A549 (cell line): ENCODE measurements at regions not wholly inside any gene's neighbourhood (a gene's known extent, or its start where the extent isn't known, plus 50 kb on each side); places are given as distances from the start of the nearest gene placed in this dataset.

Experiments
- CBX8 ChIP-seq: fragments of 200-600 bp; sonication (generic); IDR thresholded peaks from 2 replicates; pipeline ENCODE4 v1.6.1; 2016
- CTCF ChIP-seq: fragments of >200 bp; sonication (Bioruptor Twin); formaldehyde crosslinking; IDR thresholded peaks from 3 replicates; pipeline ENCODE4 v1.5.1; 2016
- EHMT2 ChIP-seq: fragments of 200-600 bp; sonication (generic); IDR thresholded peaks from 2 replicates; pipeline ENCODE4 v1.6.1; 2016; ENCODE audit warnings: antibody characterized with exemption, low read depth, mild to moderate bottlenecking, moderate library complexity
- NFE2L2 ChIP-seq: fragments of 150-350 bp; conservative IDR thresholded peaks from 2 replicates; pipeline ENCODE4 v1.6.1; 2014; ENCODE audit warnings: low read length
- POLR2A ChIP-seq: IDR thresholded peaks from 2 replicates; pipeline ENCODE4 v1.6.1; 2012; ENCODE audit warnings: mild to moderate bottlenecking, low read length
- RCOR1 ChIP-seq: fragments of 150-350 bp; IDR thresholded peaks from 2 replicates; pipeline ENCODE4 v1.6.1; 2014; ENCODE audit warnings: antibody characterized with exemption, low read length, low read depth
- TF ChIP-seq, protein P1 (sequence below): IDR thresholded peaks from 2 replicates; pipeline ENCODE4 v1.6.1; 2012; ENCODE audit warnings: low read depth, borderline replicate concordance

DNA sequence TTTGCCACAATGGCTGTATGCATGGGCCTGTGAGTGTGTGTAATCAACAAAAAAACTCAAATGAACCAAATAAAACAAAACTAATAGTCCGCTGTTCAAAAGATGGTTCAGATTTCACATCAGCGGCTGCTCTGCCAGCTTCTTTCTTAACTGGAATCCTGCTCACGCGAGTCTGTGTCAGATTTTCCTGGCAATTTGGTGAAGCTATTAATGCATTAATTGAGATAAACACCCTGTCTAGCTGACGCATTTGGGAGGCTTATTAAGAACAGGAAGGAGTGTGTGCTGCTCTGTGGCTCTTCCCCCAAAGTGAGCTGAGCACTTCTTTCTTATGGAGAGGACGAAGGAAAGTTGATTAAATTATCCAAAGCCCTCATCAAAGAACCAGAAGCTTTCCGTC lies 336.6 kb upstream of the MKI67 start:
- TF ChIP-seq POLR2A (no peak), CTCF (no peak), RCOR1 (no peak), EHMT2 (no peak), NFE2L2 (no peak), CBX8 (no peak)
- TF ChIP-seq, protein P1, sequence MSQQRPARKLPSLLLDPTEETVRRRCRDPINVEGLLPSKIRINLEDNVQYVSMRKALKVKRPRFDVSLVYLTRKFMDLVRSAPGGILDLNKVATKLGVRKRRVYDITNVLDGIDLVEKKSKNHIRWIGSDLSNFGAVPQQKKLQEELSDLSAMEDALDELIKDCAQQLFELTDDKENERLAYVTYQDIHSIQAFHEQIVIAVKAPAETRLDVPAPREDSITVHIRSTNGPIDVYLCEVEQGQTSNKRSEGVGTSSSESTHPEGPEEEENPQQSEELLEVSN: no peak
